ENCODE measurements at regions not wholly inside any gene's neighbourhood (a gene's known extent, or its start where the extent isn't known, plus 50 kb on each side); places are given as distances from the start of the nearest gene placed in this dataset.

DNA sequence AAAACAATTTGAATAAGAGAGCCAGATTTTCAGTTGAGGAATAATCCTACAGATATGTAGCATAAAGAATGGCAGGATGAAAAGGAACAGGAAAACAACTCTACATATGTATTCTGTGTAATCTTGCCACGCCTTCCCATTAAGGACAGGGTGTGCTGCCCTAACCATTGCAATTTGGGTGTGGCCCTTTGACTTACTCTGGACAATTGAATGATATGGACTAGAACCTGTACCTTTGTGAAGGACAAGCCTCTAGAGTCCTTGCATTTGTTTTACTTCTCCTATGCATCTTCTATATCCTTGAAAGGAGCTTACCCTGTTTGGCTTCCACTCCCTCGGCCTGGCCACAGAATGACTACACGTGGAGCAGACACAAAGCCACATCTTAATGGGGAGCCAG is 1261.6 kb upstream of the GBE1 start:
- no peak for ATAC-seq
- Mint-ChIP-seq H3K9me3 (no peaks in the 10 kb centered on the region), H3K27me3 (no peaks in the 10 kb centered on the region), H3K4me3 (no peak overlapping the region), H3K27ac (no peak overlapping the region), H3K36me3 (no peaks in the 10 kb centered on the region), H3K4me1 (no peaks in the 10 kb centered on the region)

DNA sequence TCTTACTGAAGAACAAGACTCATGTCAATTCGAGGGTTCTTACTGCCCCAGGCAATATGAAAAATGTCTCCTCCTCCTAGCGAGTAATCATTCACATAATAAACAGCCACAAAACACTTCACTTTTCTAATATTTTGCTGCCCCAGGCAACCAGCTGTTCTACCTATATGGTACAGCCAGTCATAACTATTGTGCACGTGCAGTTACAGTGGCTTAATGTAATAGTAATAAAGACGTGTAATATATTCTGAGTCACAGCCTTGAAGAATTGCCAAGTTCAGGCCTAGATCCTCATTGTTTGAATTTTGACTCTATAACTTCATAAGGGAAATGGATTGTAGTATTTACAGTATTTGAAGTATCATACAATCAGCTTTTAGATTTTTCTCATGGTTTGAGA is 1250.0 kb upstream of the GBE1 start:
- no peak for ATAC-seq
- no peaks in the 10 kb centered on the region for H3K4me1 Mint-ChIP-seq
- peaks cover 4% of the 10 kb centered on the region for H3K9me3 Mint-ChIP-seq
- no peak overlapping the region for H3K4me3 Mint-ChIP-seq
- no peak overlapping the region for H3K27ac Mint-ChIP-seq
- H3K36me3 Mint-ChIP-seq, result no peaks in the 10 kb centered on the region
- H3K27me3 Mint-ChIP-seq, result no peaks in the 10 kb centered on the region

DNA sequence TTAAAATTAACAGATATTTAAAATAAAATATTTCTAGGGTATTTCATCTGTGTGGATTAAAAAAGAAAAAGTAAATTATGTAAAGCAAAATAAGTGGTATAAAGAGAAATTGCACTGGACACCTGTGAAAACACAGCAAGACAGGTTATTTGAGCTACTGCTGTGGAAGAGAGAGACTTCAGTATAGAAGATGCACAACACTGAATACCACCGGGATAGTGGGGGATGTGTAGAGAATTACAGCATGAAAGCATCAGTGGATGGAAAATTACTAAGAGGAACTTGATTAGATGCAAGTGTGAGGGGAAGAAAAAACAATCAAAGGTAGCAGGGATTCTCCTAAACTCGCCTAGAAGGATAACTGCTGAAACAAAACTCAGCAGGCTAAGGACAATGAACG is 1242.5 kb upstream of the GBE1 start:
- H3K9me3 Mint-ChIP-seq, result peaks cover 6% of the 10 kb centered on the region
- H3K4me3 Mint-ChIP-seq, result no peak overlapping the region
- H3K27ac Mint-ChIP-seq, result no peak overlapping the region
- ATAC-seq, result no peak
- H3K36me3 Mint-ChIP-seq, result no peaks in the 10 kb centered on the region
- H3K27me3 Mint-ChIP-seq, result no peaks in the 10 kb centered on the region
- no peaks in the 10 kb centered on the region for H3K4me1 Mint-ChIP-seq

DNA sequence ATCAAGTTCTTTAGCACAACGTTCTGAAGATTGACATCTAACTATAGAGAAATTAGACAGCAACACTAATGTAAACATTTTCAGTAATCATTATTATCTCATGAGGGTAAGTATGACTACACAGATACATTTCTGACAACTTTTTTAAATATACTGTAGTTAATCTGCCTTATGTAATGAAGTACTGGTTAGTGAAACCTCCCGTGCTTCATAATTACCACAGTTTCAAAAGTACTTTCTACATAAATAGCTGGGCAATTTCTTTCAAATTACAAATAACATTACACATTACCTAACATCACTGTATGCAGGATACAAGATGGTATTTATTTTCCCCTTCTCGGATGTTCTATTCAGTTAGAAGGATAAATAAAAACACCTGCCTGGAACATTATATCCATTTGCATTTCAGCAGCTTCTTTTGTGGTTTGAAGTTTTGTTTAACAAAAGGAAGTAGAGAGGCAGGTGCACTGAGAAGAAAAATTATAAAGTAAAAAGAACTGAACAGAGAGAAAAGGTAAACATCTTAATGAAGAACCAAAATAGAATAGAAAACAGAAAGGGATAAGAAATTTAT is 1241.5 kb upstream of the GBE1 start:
- Mint-ChIP-seq H3K27me3 (no peaks in the 10 kb centered on the region), H3K4me1 (no peaks in the 10 kb centered on the region), H3K4me3 (no peak overlapping the region), H3K27ac (no peak overlapping the region), H3K9me3 (peaks cover 5% of the 10 kb centered on the region), H3K36me3 (no peaks in the 10 kb centered on the region)
- no peak for ATAC-seq

DNA sequence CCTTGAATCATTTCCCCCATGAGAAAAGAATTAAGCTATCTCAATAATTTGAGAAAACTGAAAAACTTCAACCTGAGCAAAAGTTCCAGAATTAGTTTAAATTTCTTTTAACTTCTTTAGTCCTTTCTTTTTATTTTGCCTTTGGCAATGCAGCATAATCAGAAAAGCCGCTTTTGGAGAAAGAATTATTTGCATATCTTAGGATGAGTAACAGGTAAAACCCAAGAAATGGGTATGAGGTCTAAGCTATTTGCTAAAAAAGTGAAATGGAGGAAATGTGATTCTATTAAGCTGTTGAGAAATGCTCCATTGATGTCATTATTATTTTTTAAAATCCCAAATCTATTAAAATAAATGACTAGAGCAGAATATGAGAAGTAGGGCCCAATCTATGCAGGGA is 1238.3 kb upstream of the GBE1 start:
- H3K27me3 Mint-ChIP-seq, result no peaks in the 10 kb centered on the region
- H3K4me1 Mint-ChIP-seq, result no peaks in the 10 kb centered on the region
- no peak overlapping the region for H3K27ac Mint-ChIP-seq
- peaks cover 18% of the 10 kb centered on the region for H3K9me3 Mint-ChIP-seq
- H3K4me3 Mint-ChIP-seq, result no peak overlapping the region
- no peaks in the 10 kb centered on the region for H3K36me3 Mint-ChIP-seq
- no peak for ATAC-seq

DNA sequence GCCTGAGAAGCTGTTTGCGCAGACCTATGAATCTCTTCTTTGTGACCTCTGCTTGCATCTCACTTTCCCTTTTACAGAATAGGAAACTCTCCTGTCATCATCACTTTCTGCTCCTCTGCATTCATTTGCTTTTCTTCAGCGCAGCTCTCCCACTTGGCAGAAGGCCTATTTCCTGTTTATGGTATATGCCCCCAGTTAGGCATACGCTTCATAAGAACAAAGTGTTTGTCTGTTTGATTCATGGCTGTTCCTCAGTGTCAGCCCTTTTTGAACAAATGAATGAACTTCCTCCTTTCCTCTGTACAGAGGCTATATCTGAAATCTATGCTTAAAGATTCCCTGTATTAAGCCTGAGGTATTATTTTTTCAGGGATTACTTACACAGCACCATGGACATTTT is 1216.9 kb upstream of the GBE1 start:
- ATAC-seq, result no peak
- H3K27me3 Mint-ChIP-seq, result no peaks in the 10 kb centered on the region
- H3K27ac Mint-ChIP-seq, result no peak overlapping the region
- peaks cover 6% of the 10 kb centered on the region for H3K9me3 Mint-ChIP-seq
- H3K4me3 Mint-ChIP-seq, result no peak overlapping the region
- no peaks in the 10 kb centered on the region for H3K4me1 Mint-ChIP-seq
- H3K36me3 Mint-ChIP-seq, result no peaks in the 10 kb centered on the region

DNA sequence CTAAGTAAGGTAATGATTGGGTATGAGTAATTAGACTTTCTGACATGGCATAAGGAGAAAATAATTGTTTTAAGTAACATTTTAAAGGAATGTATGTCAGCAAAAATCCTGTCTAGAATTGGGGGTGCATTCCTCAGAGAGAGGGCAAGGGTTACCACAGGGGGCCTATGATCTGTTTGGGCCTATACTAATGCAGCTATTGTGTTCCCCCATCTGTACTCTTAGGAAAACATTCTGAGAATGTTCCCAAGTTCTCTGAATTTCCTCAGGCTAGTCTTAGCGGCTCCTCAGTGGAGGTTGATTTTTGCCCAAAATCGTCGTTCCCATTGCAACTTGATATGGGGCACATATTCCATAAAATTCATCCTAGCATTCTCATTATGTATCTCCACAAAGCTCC is 1216.4 kb upstream of the GBE1 start:
- H3K27ac Mint-ChIP-seq, result no peak overlapping the region
- H3K36me3 Mint-ChIP-seq, result no peaks in the 10 kb centered on the region
- no peaks in the 10 kb centered on the region for H3K4me1 Mint-ChIP-seq
- H3K27me3 Mint-ChIP-seq, result no peaks in the 10 kb centered on the region
- no peak overlapping the region for H3K4me3 Mint-ChIP-seq
- no peak for ATAC-seq
- peaks cover 6% of the 10 kb centered on the region for H3K9me3 Mint-ChIP-seq

DNA sequence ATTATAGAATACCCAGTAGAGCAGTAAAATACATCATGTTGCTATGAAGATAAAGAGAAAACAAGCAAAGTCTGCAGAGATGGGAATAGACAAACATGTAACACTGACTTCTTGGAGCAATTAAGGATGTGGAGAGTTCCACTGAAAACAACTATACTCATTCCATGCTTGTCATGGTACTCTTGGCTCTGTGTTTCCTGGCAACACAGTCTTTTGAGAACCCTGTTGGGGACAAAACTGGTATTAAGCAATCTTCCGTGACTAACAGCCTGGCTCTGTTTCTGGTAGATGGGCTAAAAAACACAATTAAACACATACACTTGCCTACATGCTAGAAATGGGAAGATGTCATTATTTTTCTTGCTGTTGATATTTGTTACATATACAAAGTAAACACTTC is 1212.3 kb upstream of the GBE1 start:
- Mint-ChIP-seq H3K36me3 (no peaks in the 10 kb centered on the region), H3K27me3 (no peaks in the 10 kb centered on the region), H3K27ac (no peak overlapping the region), H3K9me3 (peaks cover 3% of the 10 kb centered on the region), H3K4me1 (no peaks in the 10 kb centered on the region), H3K4me3 (no peak overlapping the region)
- no peak for ATAC-seq

DNA sequence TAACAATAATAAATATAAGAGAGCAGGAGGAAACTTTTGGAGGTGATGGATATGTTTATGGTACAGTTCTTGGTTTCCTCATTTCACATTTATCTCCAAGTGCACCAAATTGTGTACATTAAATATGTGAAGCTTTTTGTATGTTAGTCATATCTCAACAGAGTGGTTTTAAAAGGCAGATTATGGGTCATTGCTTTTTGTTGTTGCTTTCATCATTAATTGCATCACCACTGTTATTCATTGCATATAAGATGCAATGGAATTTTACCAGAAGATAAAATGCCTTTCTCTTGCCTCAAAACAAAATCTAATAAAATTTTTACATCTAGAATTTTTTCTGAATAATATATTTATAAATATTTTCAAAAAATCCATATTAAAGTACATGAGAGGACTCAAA is 1198.9 kb upstream of the GBE1 start:
- Mint-ChIP-seq H3K27me3 (no peaks in the 10 kb centered on the region), H3K27ac (no peak overlapping the region), H3K9me3 (no peaks in the 10 kb centered on the region), H3K4me1 (no peaks in the 10 kb centered on the region), H3K36me3 (no peaks in the 10 kb centered on the region), H3K4me3 (no peak overlapping the region)
- no peak for ATAC-seq

DNA sequence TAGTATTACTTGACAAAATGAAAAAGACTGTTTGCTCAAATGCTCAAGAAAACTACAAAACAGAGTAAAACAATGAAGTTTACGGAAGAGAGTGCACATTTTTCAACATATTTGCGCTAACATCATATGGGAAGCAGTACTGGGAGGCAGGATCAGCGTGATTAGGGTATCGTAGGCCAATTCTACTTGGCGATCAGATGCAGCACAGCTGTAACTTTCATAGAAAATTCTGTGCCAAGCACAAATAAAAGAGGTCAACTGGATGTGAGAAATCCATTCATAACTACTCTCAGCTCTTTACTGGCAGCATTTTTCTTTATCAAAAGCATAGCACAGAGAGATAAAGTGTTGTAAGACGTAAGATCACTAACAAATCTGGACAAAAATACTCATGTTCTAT is 1196.3 kb upstream of the GBE1 start:
- Mint-ChIP-seq H3K4me1 (no peaks in the 10 kb centered on the region), H3K27ac (no peak overlapping the region), H3K27me3 (no peaks in the 10 kb centered on the region), H3K36me3 (no peaks in the 10 kb centered on the region), H3K9me3 (no peaks in the 10 kb centered on the region), H3K4me3 (no peak overlapping the region)
- no peak for ATAC-seq

DNA sequence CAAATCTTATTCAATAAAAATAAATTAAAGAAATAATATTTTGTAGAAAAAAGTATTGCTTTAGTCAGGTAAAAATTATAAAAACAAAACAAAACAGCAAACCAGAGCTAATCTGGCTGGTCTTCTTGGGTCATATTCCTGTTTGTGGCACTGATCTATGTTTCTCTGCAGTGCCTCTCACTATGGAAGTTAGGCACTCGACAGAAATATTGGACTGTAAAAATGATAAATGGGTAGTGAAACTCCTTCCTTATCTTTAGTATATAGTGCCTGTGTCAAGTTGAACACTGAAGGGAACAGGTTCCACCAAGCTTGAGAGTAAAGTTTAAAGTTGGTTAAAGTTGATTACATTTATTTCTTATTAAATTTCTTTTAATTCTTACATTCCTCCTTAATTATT is 1195.6 kb upstream of the GBE1 start:
- H3K36me3 Mint-ChIP-seq, result no peaks in the 10 kb centered on the region
- H3K4me1 Mint-ChIP-seq, result no peaks in the 10 kb centered on the region
- no peak overlapping the region for H3K27ac Mint-ChIP-seq
- no peak for ATAC-seq
- no peak overlapping the region for H3K4me3 Mint-ChIP-seq
- H3K27me3 Mint-ChIP-seq, result no peaks in the 10 kb centered on the region
- H3K9me3 Mint-ChIP-seq, result no peaks in the 10 kb centered on the region

DNA sequence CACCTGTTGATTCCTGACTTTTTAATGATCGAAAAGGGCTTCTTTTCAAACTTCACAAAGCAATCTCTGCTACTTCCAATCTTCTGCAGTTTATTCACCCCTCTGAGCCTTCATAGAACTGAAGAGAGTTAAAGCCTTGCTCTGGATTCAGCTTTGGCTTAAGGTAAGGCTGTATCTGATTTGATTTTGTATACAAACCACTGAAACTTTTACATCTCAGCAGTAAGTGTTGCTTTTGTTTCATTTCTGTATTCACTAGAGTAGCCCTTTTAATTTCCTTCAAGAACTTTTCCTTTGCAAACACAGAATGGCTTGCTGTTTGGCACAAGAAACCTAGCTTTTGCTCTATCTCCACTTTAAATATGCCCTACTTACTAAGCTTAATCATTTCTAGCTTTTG is 1193.0 kb upstream of the GBE1 start:
- ATAC-seq, result no peak
- Mint-ChIP-seq H3K9me3 (no peaks in the 10 kb centered on the region), H3K27ac (no peak overlapping the region)

DNA sequence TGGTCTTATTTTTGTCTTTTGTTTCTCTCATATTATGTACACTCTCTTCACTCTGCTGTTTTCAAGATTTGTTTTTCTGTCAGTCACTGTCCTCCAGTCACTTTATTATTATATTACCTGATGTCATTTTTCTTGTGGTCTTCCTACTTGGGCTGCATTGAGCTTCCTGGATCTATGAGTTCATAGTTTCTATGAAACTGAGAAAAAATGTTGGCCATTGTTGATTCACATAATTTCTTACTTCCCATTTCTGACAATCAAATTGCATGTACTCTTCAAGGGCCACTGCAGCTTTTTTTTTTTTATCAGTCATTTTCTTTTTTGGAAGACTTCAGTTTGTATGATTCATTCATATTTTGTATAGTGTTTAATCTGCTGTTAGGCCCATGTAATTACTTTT is 1180.6 kb upstream of the GBE1 start:
- no peaks in the 10 kb centered on the region for H3K36me3 Mint-ChIP-seq
- no peak for ATAC-seq
- H3K9me3 Mint-ChIP-seq, result peaks cover 11% of the 10 kb centered on the region
- H3K4me3 Mint-ChIP-seq, result no peak overlapping the region
- H3K27ac Mint-ChIP-seq, result no peak overlapping the region
- H3K27me3 Mint-ChIP-seq, result no peaks in the 10 kb centered on the region
- H3K4me1 Mint-ChIP-seq, result no peaks in the 10 kb centered on the region

More for the DNA sequence above, 1193.0 kb upstream of the GBE1 start:
- no peaks in the 10 kb centered on the region for H3K36me3 Mint-ChIP-seq
- H3K4me3 Mint-ChIP-seq, result no peak overlapping the region
- no peaks in the 10 kb centered on the region for H3K27me3 Mint-ChIP-seq
- no peaks in the 10 kb centered on the region for H3K4me1 Mint-ChIP-seq

DNA sequence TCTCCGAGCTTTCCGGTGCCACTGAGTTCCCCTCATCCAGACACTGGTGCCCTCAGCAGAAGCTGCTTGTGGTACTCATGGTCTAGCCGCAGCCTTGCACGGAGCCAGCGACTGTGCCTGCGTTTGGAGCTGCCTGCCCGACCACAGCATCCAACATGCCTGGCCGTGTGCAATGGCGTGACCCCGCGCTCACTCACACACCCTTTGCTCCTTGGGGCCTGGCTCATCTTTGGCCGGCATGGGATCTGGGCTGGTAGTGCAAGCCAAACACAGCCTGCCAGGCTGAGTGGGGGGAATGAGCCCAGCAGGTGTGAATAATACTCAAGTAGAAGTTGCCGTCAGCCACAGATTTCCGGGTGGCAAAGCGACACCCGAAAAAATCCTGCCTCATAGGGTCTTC is 1178.7 kb upstream of the GBE1 start:
- ATAC-seq, result no peak

DNA sequence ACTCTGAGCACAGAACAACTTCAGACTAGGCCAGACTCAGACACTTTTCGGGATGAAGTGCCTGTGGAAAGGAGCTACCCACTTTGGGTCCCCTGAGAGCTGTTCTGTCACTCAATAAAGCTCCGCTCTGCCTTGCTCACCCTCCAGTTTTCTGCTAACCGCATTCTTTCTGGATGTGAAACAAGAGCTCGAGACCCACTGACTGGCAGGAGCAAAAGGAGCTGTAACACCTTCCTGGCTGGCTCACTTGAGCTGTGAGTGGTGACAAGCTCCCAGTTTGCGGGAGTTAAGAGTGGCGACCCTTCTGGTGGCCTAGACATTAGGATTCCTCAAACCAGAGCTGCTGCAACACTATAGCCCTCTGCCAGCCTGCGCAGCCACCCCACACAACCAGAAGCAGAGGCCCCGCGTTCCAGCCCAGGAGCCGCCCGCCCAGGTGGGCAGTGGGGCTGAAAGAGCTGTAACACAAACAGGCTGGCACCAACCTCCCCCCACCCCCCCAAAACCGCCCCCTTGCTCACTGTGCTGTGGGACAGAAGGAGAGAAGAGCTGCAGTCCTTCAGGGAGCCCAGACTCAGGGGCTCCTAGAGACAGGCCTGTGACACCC is 1178.1 kb upstream of the GBE1 start:
- H3K27ac Mint-ChIP-seq, result no peak overlapping the region
- no peaks in the 10 kb centered on the region for H3K27me3 Mint-ChIP-seq
- H3K9me3 Mint-ChIP-seq, result peaks cover 10% of the 10 kb centered on the region
- no peaks in the 10 kb centered on the region for H3K36me3 Mint-ChIP-seq
- no peaks in the 10 kb centered on the region for H3K4me1 Mint-ChIP-seq
- ATAC-seq, result peak; percentile 12
- no peak overlapping the region for H3K4me3 Mint-ChIP-seq

More for the DNA sequence above, 1178.7 kb upstream of the GBE1 start:
- Mint-ChIP-seq H3K4me1 (no peaks in the 10 kb centered on the region), H3K9me3 (peaks cover 11% of the 10 kb centered on the region), H3K36me3 (no peaks in the 10 kb centered on the region), H3K4me3 (no peak overlapping the region), H3K27ac (no peak overlapping the region), H3K27me3 (no peaks in the 10 kb centered on the region)

DNA sequence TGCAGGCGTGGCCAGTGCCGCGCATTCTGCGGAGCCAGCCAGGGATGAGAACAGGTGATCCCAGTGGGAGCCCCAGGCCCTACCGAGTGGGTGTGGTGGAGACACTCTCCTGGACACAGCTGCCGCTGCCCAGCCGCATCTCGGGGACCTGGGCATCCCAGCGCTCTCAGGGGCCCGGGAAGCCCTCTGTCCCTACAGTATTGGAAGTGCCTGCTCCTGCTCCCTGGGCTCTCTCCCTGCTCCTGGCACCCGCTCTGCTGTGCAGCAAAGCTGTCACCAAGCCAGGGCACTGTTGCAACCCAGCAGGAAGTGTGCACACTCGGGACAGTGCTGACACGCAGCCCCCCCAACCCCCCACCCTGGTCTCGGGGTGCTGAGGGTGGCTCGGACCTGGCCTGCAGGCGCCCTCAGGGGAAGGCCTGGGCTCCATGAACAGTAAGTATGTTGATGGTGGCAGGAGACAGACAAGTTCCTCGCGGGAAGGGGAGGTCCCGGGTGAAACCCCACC is 1177.4 kb upstream of the GBE1 start:
- Mint-ChIP-seq H3K27me3 (no peaks in the 10 kb centered on the region), H3K9me3 (peaks cover 3% of the 10 kb centered on the region), H3K27ac (no peak overlapping the region), H3K36me3 (no peaks in the 10 kb centered on the region), H3K4me1 (no peaks in the 10 kb centered on the region), H3K4me3 (no peak overlapping the region)
- ATAC-seq, result peak; percentile 39

All from stimulated activated memory B cell treated with anti-CD40 and anti-IgM and Interleukin-4, amounts not matched to agents 10 μg/mL and 1 μg/mL and 100 μg/mL, for 72 hours (primary cell).